Fibroblast of lung (primary cell): ENCODE measurements at regions not wholly inside any gene's neighbourhood (a gene's known extent, or its start where the extent isn't known, plus 50 kb on each side); places are given as distances from the start of the nearest gene placed in this dataset.

Experiments
- DNase-seq, 2 donors: peaks; one replicate each; pipeline versions ENCODE4 v3.0.0 to v3.0.0-alpha.2; 2010; ENCODE audit warnings: low read depth in 2 of 2
- H2AFZ ChIP-seq: 2 replicates; pipeline ENCODE4 v1.5.1; 2012; ENCODE audit warnings: low read length, control low read depth, inconsistent platforms
- H3K27ac ChIP-seq: 2 replicates; pipeline ENCODE4 v1.5.1; 2011; ENCODE audit warnings: low read length, control low read depth; ENCODE audit not compliant: insufficient read depth
- H3K27me3 ChIP-seq: 2 replicates; pipeline ENCODE4 v1.5.1; 2011; ENCODE audit warnings: mild to moderate bottlenecking, low read length; ENCODE audit not compliant: control insufficient read depth, insufficient read depth
- H3K36me3 ChIP-seq: 2 replicates; pipeline ENCODE4 v1.5.1; 2011; ENCODE audit warnings: low read length; ENCODE audit not compliant: control insufficient read depth, insufficient read depth
- H3K4me1 ChIP-seq: 2 replicates; pipeline ENCODE4 v1.5.1; 2011; ENCODE audit warnings: low read length; ENCODE audit not compliant: control insufficient read depth, insufficient read depth; ENCODE audit errors: extremely low read depth
- H3K4me2 ChIP-seq: 2 replicates; pipeline ENCODE4 v1.5.1; 2011; ENCODE audit warnings: low read length, control low read depth; ENCODE audit not compliant: insufficient read depth; ENCODE audit errors: extremely low read depth
- H3K4me3 ChIP-seq, 4 experiments: fragments of 200-600 bp in 1 of 4; sonication (generic) in 1 of 4; replicated peaks in 1 of 4; 2 replicates each; pipeline ENCODE4 v1.5.1; 2011 to 2016; ENCODE audit warnings: low read length in 4 of 4, low read depth in 3 of 4, mild to moderate bottlenecking in 3 of 4, control low read depth in 2 of 4, inconsistent platforms in 1 of 4, mixed read lengths in 1 of 4; ENCODE audit not compliant: insufficient read depth in 1 of 4; ENCODE audit errors: control extremely low read depth in 1 of 4
- H3K79me2 ChIP-seq: 2 replicates; pipeline ENCODE4 v1.5.1; 2012; ENCODE audit warnings: mild to moderate bottlenecking, low read length, inconsistent platforms; ENCODE audit not compliant: control insufficient read depth, insufficient read depth
- H3K9ac ChIP-seq: 2 replicates; pipeline ENCODE4 v1.5.1; 2011; ENCODE audit warnings: mild to moderate bottlenecking, low read length, control low read depth; ENCODE audit not compliant: insufficient read depth
- H3K9me3 ChIP-seq: 2 replicates; pipeline ENCODE4 v1.5.1; 2012; ENCODE audit warnings: low read depth, low read length; ENCODE audit not compliant: control insufficient read depth, insufficient read depth
- H4K20me1 ChIP-seq: 2 replicates; pipeline ENCODE4 v1.5.1; 2011; ENCODE audit warnings: low read length; ENCODE audit not compliant: control insufficient read depth, insufficient read depth; ENCODE audit errors: extremely low read depth
- CTCF ChIP-seq, 2 donors: IDR thresholded peaks in 1 of 2; conservative IDR thresholded peaks in 1 of 2; 1 replicate in 1 of 2; 2 replicates in 1 of 2; pipeline ENCODE4 v1.5.1; 2011 to 2012; ENCODE audit warnings: low read length in 2 of 2, control low read depth in 1 of 2, inconsistent platforms in 1 of 2, low read depth in 1 of 2, mild to moderate bottlenecking in 1 of 2
- EZH2 ChIP-seq: IDR thresholded peaks from 2 replicates; pipeline ENCODE4 v1.5.1; 2012; ENCODE audit warnings: low read length, control low read depth, mild to moderate bottlenecking; ENCODE audit errors: missing control alignments

- Histone ChIP-seq H3K4me1 (no peaks in the 10 kb centered on the region), H3K9ac (no peak overlapping the region), H3K4me3 (no peak overlapping the region), H3K79me2 (no peaks in the 10 kb centered on the region), H3K36me3 (no peaks in the 10 kb centered on the region), H3K27me3 (no peaks in the 10 kb centered on the region), H3K27ac (no peak overlapping the region), H4K20me1 (no peaks in the 10 kb centered on the region), H2AFZ (no peak overlapping the region), H3K4me2 (no peak overlapping the region), H3K9me3 (no peaks in the 10 kb centered on the region)
- no peak for DNase-seq
- TF ChIP-seq CTCF (conservative IDR thresholded peaks at IDR 0.05 in 1 of 2, IDR thresholded peaks at IDR 0.05 in 1 of 2; ENCODE audit: low read depth in 1 of 2, low read length in 2 of 2), result no peak
- TF ChIP-seq EZH2, result no peak
Observed at GRCh38 chr6:141470810-141471209, 661.9 kb upstream of the GJE1 start.

- Histone ChIP-seq H3K27ac (no peak overlapping the region), H4K20me1 (no peaks in the 10 kb centered on the region), H2AFZ (no peak overlapping the region), H3K79me2 (no peaks in the 10 kb centered on the region), H3K9ac (no peak overlapping the region), H3K27me3 (no peaks in the 10 kb centered on the region), H3K36me3 (no peaks in the 10 kb centered on the region), H3K4me2 (no peak overlapping the region), H3K9me3 (no peaks in the 10 kb centered on the region), H3K4me3 (no peak overlapping the region), H3K4me1 (peaks cover 4% of the 10 kb centered on the region)
- peak in 1 of 2 donors; percentile 92 for DNase-seq
- TF ChIP-seq EZH2 (no peak), CTCF (conservative IDR thresholded peaks at IDR 0.05 in 1 of 2, IDR thresholded peaks at IDR 0.05 in 1 of 2; ENCODE audit: low read depth in 1 of 2, low read length in 2 of 2) (no peak)
Observed at GRCh38 chr6:141467881-141468280, 664.8 kb upstream of the GJE1 start.

GRCh38 chr6:141467041-141467440 is 665.7 kb upstream of the GJE1 start:
- TF ChIP-seq CTCF (conservative IDR thresholded peaks at IDR 0.05 in 1 of 2, IDR thresholded peaks at IDR 0.05 in 1 of 2; ENCODE audit: low read depth in 1 of 2, low read length in 2 of 2) (no peak), EZH2 (no peak)
- H2AFZ ChIP-seq, result no peak overlapping the region

More at GRCh38 chr6:141467041-141467440, 665.7 kb upstream of the GJE1 start:
- Histone ChIP-seq H3K27ac (no peak overlapping the region), H3K4me1 (peaks cover 4% of the 10 kb centered on the region), H3K36me3 (no peaks in the 10 kb centered on the region), H3K9me3 (no peaks in the 10 kb centered on the region), H3K9ac (no peak overlapping the region), H4K20me1 (no peaks in the 10 kb centered on the region), H3K79me2 (no peaks in the 10 kb centered on the region), H3K27me3 (no peaks in the 10 kb centered on the region), H3K4me2 (no peak overlapping the region), H3K4me3 (no peak overlapping the region)
- no peak for DNase-seq
